KBM-7 (cell line): ENCODE measurements at regions not wholly inside any gene's neighbourhood (a gene's known extent, or its start where the extent isn't known, plus 50 kb on each side); places are given as distances from the start of the nearest gene placed in this dataset.
A peak's percentile ranks its signal among the peaks of the same experiment; 100 is the strongest.
"Not testable (repeated sequence)": the region's sequence is repeated elsewhere in the genome, so short reads cannot be mapped to it uniquely, and the experiment has no call there.

Source experiments
- DNase-seq: peaks from one replicate; pipeline ENCODE4 v3.0.0-alpha.2; 2015
- in situ Hi-C: fragments of 300-500 bp; cut with MboI; formaldehyde crosslinking; loops from 2 replicates; pipeline ENCODE4 v1.14.3; 2020; ENCODE audit warnings: low sequenced_read_pairs, low pct_unique_long_range_greater_than_20kb, mixed read lengths

- no peak for DNase-seq
- in situ Hi-C loops, result no loop called here
Measured at GRCh38 chr22:18731075-18731666, 119.5 kb upstream of the RIMBP3 start.

- in situ Hi-C loops, result not testable (repeated sequence)
- DNase-seq, result peak; percentile 56
Measured at GRCh38 chr22:18730410-18730809, 118.7 kb upstream of the RIMBP3 start.
